Peyer's patch (tissue), 4 donors: ENCODE measurements at regions not wholly inside any gene's neighbourhood (a gene's known extent, or its start where the extent isn't known, plus 50 kb on each side); places are given as distances from the start of the nearest gene placed in this dataset.
"Not testable (repeated sequence)": the region's sequence is repeated elsewhere in the genome, so short reads cannot be mapped to it uniquely, and the experiment has no call there.

Experiments used
- POLR2A ChIP-seq, 2 donors: fragments of 450-650 bp; IDR thresholded peaks; one replicate each; pipeline ENCODE4 v1.5.1; 2017; ENCODE audit warnings: antibody characterized with exemption in 2 of 2, mild to moderate bottlenecking in 2 of 2, moderate library complexity in 2 of 2
- TF ChIP-seq, protein P1 (sequence below), 6 experiments: fragments of 450-650 bp in 4 of 6; fragments of 200-600 bp in 2 of 6; sonication (generic) in 1 of 6; IDR thresholded peaks; one replicate each; pipeline ENCODE4 v1.5.1; 2017 to 2019; ENCODE audit warnings: antibody characterized with exemption in 6 of 6, mild to moderate bottlenecking in 3 of 6, moderate library complexity in 1 of 6

- TF ChIP-seq, protein P1, sequence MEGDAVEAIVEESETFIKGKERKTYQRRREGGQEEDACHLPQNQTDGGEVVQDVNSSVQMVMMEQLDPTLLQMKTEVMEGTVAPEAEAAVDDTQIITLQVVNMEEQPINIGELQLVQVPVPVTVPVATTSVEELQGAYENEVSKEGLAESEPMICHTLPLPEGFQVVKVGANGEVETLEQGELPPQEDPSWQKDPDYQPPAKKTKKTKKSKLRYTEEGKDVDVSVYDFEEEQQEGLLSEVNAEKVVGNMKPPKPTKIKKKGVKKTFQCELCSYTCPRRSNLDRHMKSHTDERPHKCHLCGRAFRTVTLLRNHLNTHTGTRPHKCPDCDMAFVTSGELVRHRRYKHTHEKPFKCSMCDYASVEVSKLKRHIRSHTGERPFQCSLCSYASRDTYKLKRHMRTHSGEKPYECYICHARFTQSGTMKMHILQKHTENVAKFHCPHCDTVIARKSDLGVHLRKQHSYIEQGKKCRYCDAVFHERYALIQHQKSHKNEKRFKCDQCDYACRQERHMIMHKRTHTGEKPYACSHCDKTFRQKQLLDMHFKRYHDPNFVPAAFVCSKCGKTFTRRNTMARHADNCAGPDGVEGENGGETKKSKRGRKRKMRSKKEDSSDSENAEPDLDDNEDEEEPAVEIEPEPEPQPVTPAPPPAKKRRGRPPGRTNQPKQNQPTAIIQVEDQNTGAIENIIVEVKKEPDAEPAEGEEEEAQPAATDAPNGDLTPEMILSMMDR (IDR thresholded peaks at IDR 0.05): not testable (repeated sequence)
- not testable (repeated sequence) for TF ChIP-seq POLR2A (IDR thresholded peaks at IDR 0.05)
Measured at GRCh38 chr22:48497743-48498520, 1329.7 kb downstream of the BRD1 start.
